Lower leg skin (tissue), 4 donors: ENCODE measurements at regions not wholly inside any gene's neighbourhood (a gene's known extent, or its start where the extent isn't known, plus 50 kb on each side); places are given as distances from the start of the nearest gene placed in this dataset.

Source experiments
- DNase-seq, 2 donors: peaks; one replicate each; pipeline ENCODE4 v3.0.0-alpha.2; 2019; ENCODE audit warnings: low spot score in 2 of 2
- H3K4me3 ChIP-seq: fragments of 200-600 bp; sonication (generic); 2 replicates; pipeline ENCODE4 v1.5.1; 2017; ENCODE audit warnings: mild to moderate bottlenecking, low read depth; ENCODE audit not compliant: poor library complexity, severe bottlenecking
- POLR2A ChIP-seq, 2 donors: fragments of 450-650 bp; IDR thresholded peaks; one replicate each; pipeline ENCODE4 v1.6.1; 2016 to 2017; ENCODE audit warnings: antibody characterized with exemption in 2 of 2, mild to moderate bottlenecking in 1 of 2, moderate library complexity in 1 of 2
- WGBS, 2 donors: methylation state at CpG; one replicate each; pipeline ENCODE4 v1.1.5; 2018; 5-methylcytosine and 5-hydroxymethylcytosine counted together
- intact Hi-C: fragments of 100-400 bp; cut with DNase I; formaldehyde crosslinking; loops from one replicate; pipeline ENCODE4 v1.15.0; 2023; ENCODE audit warnings: low total_unique reads
- TF ChIP-seq, protein P1 (sequence below), 3 donors: fragments of 450-650 bp; IDR thresholded peaks; one replicate each; pipeline ENCODE4 v1.5.1; 2016; ENCODE audit warnings: antibody characterized with exemption in 3 of 3, mild to moderate bottlenecking in 3 of 3, moderate library complexity in 2 of 3

DNA sequence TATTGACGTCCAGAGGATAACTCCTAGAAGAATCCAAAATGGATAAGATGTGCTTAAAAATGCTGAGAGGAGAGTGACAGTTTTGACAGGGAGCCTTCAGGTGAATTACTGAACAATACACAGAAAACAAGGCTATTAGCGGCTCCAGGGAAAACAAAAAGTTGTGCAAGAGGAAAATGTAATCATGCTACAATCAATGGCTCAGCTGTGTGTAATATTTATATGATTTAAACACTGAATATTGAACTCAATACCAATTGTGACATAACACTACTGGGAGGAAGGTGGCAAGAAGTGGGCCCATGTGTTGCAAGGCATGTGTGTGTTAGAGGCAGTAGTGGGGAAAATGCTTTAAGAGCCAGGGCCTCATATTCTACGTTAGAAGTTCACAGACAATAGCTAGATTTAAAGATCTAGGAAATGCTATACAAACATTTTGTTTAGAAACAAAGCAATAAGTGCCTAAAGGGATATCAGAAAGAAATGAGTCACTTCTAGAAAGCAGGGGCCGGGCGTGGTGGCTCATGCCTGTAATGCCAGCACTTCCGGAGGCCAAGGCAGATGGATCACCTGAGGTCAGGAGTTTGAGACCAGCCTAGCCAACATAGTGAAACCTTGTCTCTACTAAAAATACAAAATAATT, 253.2 kb upstream of the IRX5 start:
- DNase-seq: no peak
- WGBS, 2 donors: 57 to 64% methylated on average over 6 of the region's 6 CpGs

DNA sequence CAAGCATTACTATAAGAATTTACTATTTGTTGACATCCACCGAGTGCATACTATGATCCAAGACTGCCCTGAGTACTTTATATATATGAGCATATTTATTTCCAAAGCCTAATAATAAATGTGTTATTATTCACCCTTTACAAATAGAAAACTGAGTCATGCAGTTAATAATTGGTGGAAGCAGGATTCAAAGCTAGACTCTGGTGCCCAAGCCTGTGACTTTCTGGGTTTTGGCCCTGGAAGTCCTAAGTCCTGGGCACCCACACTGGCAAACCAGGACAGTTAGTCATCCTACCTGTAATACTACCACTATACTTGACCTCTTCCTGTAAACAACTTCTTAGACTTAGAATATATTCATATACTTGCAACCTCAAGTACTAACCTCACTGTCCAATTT, 257.4 kb upstream of the IRX5 start:
- WGBS, 2 donors: 87 to 90% methylated on average over 1 of the region's 1 CpG
- no peak overlapping the region for H3K4me3 ChIP-seq
- no peak for TF ChIP-seq POLR2A (IDR thresholded peaks at IDR 0.05)
- TF ChIP-seq, protein P1, sequence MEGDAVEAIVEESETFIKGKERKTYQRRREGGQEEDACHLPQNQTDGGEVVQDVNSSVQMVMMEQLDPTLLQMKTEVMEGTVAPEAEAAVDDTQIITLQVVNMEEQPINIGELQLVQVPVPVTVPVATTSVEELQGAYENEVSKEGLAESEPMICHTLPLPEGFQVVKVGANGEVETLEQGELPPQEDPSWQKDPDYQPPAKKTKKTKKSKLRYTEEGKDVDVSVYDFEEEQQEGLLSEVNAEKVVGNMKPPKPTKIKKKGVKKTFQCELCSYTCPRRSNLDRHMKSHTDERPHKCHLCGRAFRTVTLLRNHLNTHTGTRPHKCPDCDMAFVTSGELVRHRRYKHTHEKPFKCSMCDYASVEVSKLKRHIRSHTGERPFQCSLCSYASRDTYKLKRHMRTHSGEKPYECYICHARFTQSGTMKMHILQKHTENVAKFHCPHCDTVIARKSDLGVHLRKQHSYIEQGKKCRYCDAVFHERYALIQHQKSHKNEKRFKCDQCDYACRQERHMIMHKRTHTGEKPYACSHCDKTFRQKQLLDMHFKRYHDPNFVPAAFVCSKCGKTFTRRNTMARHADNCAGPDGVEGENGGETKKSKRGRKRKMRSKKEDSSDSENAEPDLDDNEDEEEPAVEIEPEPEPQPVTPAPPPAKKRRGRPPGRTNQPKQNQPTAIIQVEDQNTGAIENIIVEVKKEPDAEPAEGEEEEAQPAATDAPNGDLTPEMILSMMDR (IDR thresholded peaks at IDR 0.05): no peak
- intact Hi-C loops: no loop called here
- DNase-seq: no peak

More for the DNA sequence above, 253.2 kb upstream of the IRX5 start:
- TF ChIP-seq POLR2A (IDR thresholded peaks at IDR 0.05): no peak
- TF ChIP-seq, protein P1 (IDR thresholded peaks at IDR 0.05): no peak
- H3K4me3 ChIP-seq: no peak overlapping the region
- intact Hi-C loops: no loop called here

- intact Hi-C loops: no loop called here
- TF ChIP-seq POLR2A (IDR thresholded peaks at IDR 0.05): no peak
- TF ChIP-seq, protein P1 (IDR thresholded peaks at IDR 0.05): no peak
- no peak for DNase-seq
- no peak overlapping the region for H3K4me3 ChIP-seq
- 93 to 100% methylated on average over 1 of the region's 1 CpG for WGBS, 2 donors
These were observed 258.2 kb upstream of the IRX5 start for GRCh38 chr16:54672500-54672899.

DNA sequence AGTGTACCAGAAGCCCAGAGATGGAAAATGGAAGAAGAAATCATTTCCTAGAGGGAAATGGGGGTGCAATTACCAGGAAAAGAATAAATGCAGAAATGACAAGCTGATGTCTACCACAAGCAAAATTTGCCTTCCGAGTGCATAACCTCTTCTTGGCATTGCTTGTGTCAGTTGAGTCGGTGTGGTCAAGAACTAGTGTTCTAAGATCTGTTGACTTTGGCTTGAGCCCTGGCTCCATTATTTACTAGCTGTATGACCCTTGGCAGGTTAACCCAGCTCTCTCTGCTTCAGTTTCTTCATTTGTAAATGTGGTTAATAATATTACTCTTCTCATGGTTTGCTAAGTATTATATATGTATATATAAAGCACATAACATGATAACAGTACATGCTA, 273.0 kb upstream of the IRX5 start:
- no peak for DNase-seq
- 77 to 79% methylated on average over 2 of the region's 2 CpGs for WGBS, 2 donors
- no peak for TF ChIP-seq POLR2A (IDR thresholded peaks at IDR 0.05)
- TF ChIP-seq, protein P1 (IDR thresholded peaks at IDR 0.05): no peak
- H3K4me3 ChIP-seq: no peak overlapping the region
- intact Hi-C loops: no loop called here

DNA sequence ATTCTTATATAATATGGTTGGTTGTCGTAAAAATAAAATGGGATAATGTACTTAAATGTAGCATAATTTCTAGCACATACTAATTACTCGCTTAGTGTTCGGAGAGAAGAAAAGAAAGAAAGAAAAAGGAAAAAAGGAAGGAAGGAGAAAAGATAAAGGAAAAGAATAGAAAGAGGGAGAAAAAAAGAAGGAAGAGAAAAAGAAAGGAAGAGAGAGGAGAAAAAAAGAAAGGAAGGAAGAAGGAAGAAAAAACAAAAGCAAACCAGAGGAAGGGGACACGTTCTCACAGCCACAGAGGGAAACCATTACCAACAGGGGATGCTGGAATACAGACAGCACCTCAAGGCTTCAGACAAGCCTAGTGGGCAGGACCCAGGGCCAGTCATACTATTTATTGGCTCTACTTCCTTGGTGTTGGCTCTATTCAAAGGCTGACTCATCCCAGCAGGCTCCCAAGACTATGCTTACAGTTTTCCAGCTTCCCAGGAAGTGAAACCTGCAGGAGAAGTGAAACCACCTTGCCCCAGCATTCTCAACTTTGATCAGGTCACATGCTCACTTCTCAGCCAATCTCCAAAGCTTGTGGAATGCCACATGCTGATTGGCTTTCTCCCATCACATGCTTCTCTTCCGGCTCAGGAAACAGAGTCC, 273.5 kb upstream of the IRX5 start:
- intact Hi-C loops: no loop called here
- 71% methylated on average over 5 of the region's 5 CpGs for WGBS, 2 donors
- no peak overlapping the region for H3K4me3 ChIP-seq

More for the DNA sequence above, 273.5 kb upstream of the IRX5 start:
- peak in 1 of 2 donors; percentile 28 for DNase-seq
- TF ChIP-seq POLR2A (IDR thresholded peaks at IDR 0.05): no peak
- TF ChIP-seq, protein P1 (IDR thresholded peaks at IDR 0.05): no peak
